ENCODE measurements at regions not wholly inside any gene's neighbourhood (a gene's known extent, or its start where the extent isn't known, plus 50 kb on each side); places are given as distances from the start of the nearest gene placed in this dataset.

DNA sequence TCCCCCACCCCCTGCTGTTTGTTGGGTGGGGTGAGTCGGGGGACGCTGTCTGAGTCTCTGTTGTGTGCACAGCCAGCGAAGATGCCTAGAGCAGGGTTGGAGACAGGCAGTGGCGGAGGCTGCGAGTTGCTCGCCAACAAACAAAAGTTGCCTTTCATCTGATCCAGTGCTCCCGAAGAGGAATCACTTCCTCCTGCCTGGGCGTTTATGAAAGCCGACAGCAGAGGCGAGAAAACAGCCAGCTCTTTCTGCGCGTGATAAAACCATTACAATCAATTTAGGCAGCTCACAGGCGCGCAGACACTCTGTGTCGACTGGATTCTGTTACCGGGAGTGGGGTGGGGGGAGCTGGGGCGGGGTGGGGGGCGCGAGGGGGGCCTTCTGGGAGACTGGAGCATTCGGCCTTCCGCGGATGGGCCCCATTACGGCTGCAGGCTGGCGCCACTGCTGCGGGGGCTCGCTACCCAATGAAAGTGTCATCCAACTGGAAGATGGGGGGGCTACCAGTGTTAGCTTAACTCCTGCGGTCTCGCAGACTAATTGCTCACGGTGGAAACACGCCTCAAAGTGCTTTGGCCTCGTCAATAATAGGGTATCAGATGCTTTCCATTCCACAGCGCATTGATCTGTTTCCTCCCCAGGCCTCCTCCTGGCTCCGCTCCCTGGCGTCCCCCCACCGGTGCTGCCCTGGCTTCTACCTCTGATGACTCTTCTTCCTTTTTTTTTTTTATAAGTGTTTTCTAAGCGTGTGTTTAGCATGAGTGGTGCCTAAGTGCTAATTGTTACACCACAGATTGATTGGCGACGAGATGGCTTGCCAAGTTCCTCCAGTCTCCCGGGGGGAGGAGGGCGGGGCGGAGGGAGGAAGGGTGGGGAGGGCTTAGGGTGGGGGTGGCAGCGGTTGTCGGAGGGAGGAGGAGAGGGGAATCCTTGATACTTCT, 678.4 kb downstream of the MED13L start:
- CTCF ChIA-PET = no interaction called here

DNA sequence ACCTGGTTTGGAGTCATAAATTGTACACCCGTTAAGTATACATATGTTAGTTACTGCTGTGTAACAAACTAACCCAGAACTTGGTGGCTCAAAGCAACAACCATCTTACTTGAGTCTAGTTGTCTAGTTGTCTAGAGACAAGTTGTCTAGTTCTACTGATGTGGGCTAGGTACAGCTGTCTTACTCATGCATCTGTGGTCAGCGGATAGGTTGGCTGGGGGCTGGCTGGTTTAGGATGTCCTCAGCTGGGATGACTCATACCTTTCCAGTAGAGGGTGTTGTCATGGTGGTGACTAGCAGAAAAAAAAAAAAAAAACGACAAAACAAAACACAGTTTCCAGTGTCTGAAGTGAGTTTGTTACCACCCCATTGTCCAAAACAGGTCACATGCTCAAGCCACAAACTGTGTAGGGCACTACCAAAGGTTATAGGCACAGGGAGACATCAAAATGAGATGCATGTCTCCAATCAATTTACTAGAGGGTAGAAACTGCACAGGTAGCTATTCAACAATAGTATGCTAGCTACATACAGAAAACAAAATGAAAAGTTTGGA, 680.3 kb downstream of the MED13L start:
- no peak overlapping the region for H3K27ac Mint-ChIP-seq
- H3K4me1 Mint-ChIP-seq (ENCODE audit: low read depth) = no peaks in the 10 kb centered on the region
- peaks cover 2% of the 10 kb centered on the region for H3K9me3 Mint-ChIP-seq
- ChIA-PET CTCF (no interaction called here), POLR2A (no interaction called here)
- H3K4me3 Mint-ChIP-seq = no peak overlapping the region
- ATAC-seq (peak; percentile 13), DNase-seq (peak; percentile 10)
- intact Hi-C loops (cut with micrococcal nuclease) = no loop called here
- H3K36me3 Mint-ChIP-seq (ENCODE audit: low read depth) = peaks cover 2% of the 10 kb centered on the region
- TF ChIP-seq, protein P1, sequence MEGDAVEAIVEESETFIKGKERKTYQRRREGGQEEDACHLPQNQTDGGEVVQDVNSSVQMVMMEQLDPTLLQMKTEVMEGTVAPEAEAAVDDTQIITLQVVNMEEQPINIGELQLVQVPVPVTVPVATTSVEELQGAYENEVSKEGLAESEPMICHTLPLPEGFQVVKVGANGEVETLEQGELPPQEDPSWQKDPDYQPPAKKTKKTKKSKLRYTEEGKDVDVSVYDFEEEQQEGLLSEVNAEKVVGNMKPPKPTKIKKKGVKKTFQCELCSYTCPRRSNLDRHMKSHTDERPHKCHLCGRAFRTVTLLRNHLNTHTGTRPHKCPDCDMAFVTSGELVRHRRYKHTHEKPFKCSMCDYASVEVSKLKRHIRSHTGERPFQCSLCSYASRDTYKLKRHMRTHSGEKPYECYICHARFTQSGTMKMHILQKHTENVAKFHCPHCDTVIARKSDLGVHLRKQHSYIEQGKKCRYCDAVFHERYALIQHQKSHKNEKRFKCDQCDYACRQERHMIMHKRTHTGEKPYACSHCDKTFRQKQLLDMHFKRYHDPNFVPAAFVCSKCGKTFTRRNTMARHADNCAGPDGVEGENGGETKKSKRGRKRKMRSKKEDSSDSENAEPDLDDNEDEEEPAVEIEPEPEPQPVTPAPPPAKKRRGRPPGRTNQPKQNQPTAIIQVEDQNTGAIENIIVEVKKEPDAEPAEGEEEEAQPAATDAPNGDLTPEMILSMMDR (IDR thresholded peaks at IDR 0.05) = no peak
- H3K27me3 Mint-ChIP-seq = peaks cover 14% of the 10 kb centered on the region

More for the DNA sequence above, 678.4 kb downstream of the MED13L start:
- H3K9me3 Mint-ChIP-seq = peaks cover 2% of the 10 kb centered on the region
- DNase-seq (no peak), ATAC-seq (no peak)
- TF ChIP-seq, protein P1 (IDR thresholded peaks at IDR 0.05) = no peak
- H3K27me3 Mint-ChIP-seq = peaks cover 13% of the 10 kb centered on the region
- no peak overlapping the region for H3K27ac Mint-ChIP-seq
- peaks cover 2% of the 10 kb centered on the region for H3K36me3 Mint-ChIP-seq (ENCODE audit: low read depth)
- POLR2A ChIA-PET = no interaction called here
- H3K4me3 Mint-ChIP-seq = no peak overlapping the region
- H3K4me1 Mint-ChIP-seq (ENCODE audit: low read depth) = no peaks in the 10 kb centered on the region
- intact Hi-C loops (cut with micrococcal nuclease) = no loop called here

DNA sequence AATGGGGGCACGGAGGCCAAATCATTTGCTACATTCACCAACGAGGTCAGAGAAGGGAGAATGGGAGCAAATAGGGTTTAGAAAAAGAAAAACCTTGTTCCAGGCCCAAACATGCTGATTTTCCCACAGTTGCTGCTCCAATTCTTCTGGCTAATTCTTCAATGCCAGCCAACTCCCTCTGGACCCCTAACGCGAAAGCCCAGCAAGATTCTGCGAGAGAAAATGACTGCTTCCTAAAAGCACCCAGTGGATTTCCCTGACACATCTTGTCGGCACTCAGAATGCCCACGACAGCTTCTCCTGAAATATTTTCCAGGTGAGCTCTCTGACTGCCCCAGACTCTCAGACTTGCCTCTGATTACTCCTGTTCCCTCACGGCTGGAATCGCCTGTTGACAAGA, 689.4 kb downstream of the MED13L start:
- TF ChIP-seq, protein P1 (IDR thresholded peaks at IDR 0.05) = no peak
- Mint-ChIP-seq H3K4me1 (ENCODE audit: low read depth) (no peaks in the 10 kb centered on the region), H3K27me3 (peaks cover 5% of the 10 kb centered on the region), H3K4me3 (no peak overlapping the region), H3K27ac (no peak overlapping the region), H3K9me3 (peaks cover 1% of the 10 kb centered on the region), H3K36me3 (ENCODE audit: low read depth) (no peaks in the 10 kb centered on the region)
- ChIA-PET CTCF (no interaction called here), POLR2A (no interaction called here)
- intact Hi-C loops (cut with micrococcal nuclease) = no loop called here
- DNase-seq (no peak), ATAC-seq (no peak)

DNA sequence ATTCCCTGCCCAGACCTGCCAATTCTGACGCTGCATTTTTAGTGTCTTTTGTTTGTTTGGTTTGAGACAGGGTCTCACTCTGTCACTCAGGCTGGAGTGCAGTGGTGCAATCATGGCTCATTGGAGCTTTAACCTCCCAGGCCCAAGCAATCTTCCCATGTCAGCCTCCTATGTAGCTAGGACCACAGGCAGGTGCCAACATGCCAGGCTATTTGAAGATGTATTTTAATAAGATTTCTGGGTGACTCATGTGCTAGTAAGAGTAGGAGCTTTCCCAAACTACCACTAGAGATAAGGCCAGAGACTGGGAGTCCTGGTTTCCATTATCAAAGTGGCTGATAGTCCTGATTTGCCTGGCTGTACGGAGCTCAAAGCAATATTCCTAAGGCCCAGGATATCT, 693.3 kb downstream of the MED13L start:
- Mint-ChIP-seq H3K9me3 (no peaks in the 10 kb centered on the region), H3K36me3 (ENCODE audit: low read depth) (no peaks in the 10 kb centered on the region), H3K27ac (no peak overlapping the region), H3K27me3 (peaks cover 5% of the 10 kb centered on the region), H3K4me1 (ENCODE audit: low read depth) (no peaks in the 10 kb centered on the region), H3K4me3 (no peak overlapping the region)
- TF ChIP-seq, protein P1 (IDR thresholded peaks at IDR 0.05) = no peak
- ChIA-PET CTCF (no interaction called here), POLR2A (no interaction called here)
- ATAC-seq = no peak
- intact Hi-C loops (cut with micrococcal nuclease) = no loop called here
- no peak for DNase-seq

DNA sequence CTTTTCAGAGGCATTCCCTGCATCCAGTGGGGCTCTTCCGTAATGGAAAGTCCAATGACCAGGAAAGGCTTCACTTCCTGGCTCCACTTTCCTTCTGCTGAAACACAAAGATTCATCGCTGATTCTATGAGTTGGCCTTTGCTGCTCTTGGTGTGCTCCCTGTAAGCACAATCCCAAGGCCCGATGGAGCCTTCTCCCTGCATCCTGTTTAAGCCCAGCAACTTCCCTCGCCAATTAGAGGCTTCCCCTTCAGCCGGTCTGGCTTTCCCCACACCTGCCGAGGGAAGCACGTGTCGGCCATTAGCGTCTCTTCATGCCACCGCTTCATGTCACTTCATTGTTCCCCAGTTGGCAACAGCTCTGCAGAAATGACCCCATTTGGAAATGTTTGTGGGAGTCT, 693.9 kb downstream of the MED13L start:
- Mint-ChIP-seq H3K4me3 (no peak overlapping the region), H3K4me1 (ENCODE audit: low read depth) (no peaks in the 10 kb centered on the region), H3K36me3 (ENCODE audit: low read depth) (no peaks in the 10 kb centered on the region), H3K27ac (no peak overlapping the region), H3K27me3 (peaks cover 5% of the 10 kb centered on the region), H3K9me3 (no peaks in the 10 kb centered on the region)
- CTCF ChIA-PET = no interaction called here
- intact Hi-C loops (cut with micrococcal nuclease) = no loop called here
- POLR2A ChIA-PET = no interaction called here
- TF ChIP-seq, protein P1 (IDR thresholded peaks at IDR 0.05) = no peak
- DNase-seq (no peak), ATAC-seq (no peak)

Data from activated CD8-positive, alpha-beta T cell treated with anti-CD3 and anti-CD28 coated beads for 36 hours (primary cell).